IMR-90 (cell line): ENCODE measurements at regions not wholly inside any gene's neighbourhood (a gene's known extent, or its start where the extent isn't known, plus 50 kb on each side); places are given as distances from the start of the nearest gene placed in this dataset.

Source experiments
- ATAC-seq: fragments of 200-7000 bp; cut with Tn5 transposase; 2 replicates; pipeline ENCODE4 v1.9.1; 2020; ENCODE audit warnings: low read depth, mild to moderate bottlenecking, moderate library complexity
- BruUV-seq: library from RNA; stranded (reverse); fragments of 400-500 nt; replicated peaks from 2 replicates; lab custom pipeline; 2021; lab: Mats Ljungman, UMichigan
- CTCF ChIA-PET: fragments of 300-600 bp; formaldehyde crosslinking; extraction: SDS; loops from one replicate; lab custom pipeline; 2021; ENCODE audit warnings: antibody characterized with exemption; lab: Yijun Ruan, JAX
- POLR2A ChIA-PET: fragments of 300-600 bp; sonication (Branson Sonifier 250); formaldehyde crosslinking; loops from one replicate; lab custom pipeline; 2022; ENCODE audit warnings: antibody characterized with exemption; ENCODE audit not compliant: unreplicated experiment; lab: Charles Lee
- DNase-seq: peaks from one replicate; pipeline ENCODE4 v3.0.0; 2013
- H2AFZ ChIP-seq: replicated peaks from 2 replicates; pipeline ENCODE3; 2013; ENCODE audit warnings: low read length, mild to moderate bottlenecking; ENCODE audit not compliant: poor library complexity
- H2AK5ac ChIP-seq: 2 replicates; pipeline ENCODE4 v1.6.1; 2013; ENCODE audit warnings: low read depth, low read length, inconsistent platforms
- H2AK9ac ChIP-seq: replicated peaks from 2 replicates; pipeline ENCODE3; 2013; ENCODE audit warnings: mild to moderate bottlenecking, low read depth, low read length, moderate library complexity; ENCODE audit not compliant: poor library complexity
- H2BK120ac ChIP-seq: 2 replicates; pipeline ENCODE4 v1.6.1; 2013; ENCODE audit warnings: low read depth, low read length, inconsistent platforms
- H2BK15ac ChIP-seq: 3 replicates; pipeline ENCODE4 v1.6.1; 2013; ENCODE audit warnings: low read depth, low read length, inconsistent platforms
- H2BK20ac ChIP-seq: 2 replicates; pipeline ENCODE4 v1.6.1; 2013; ENCODE audit warnings: low read depth, mild to moderate bottlenecking, inconsistent platforms, low read length, moderate library complexity
- H2BK5ac ChIP-seq: 2 replicates; pipeline ENCODE4 v1.6.1; 2013; ENCODE audit warnings: mild to moderate bottlenecking, low read depth, low read length, inconsistent platforms; ENCODE audit not compliant: poor library complexity, severe bottlenecking
- H3K14ac ChIP-seq: replicated peaks from 2 replicates; pipeline ENCODE4 v1.6.1; 2013; ENCODE audit warnings: low read depth, low read length, inconsistent platforms
- H3K18ac ChIP-seq: 2 replicates; pipeline ENCODE4 v1.6.1; 2013; ENCODE audit warnings: low read depth, low read length, control low read depth
- H3K23ac ChIP-seq: 2 replicates; pipeline ENCODE4 v1.6.1; 2013; ENCODE audit warnings: low read depth, low read length, inconsistent platforms
- H3K27ac ChIP-seq: 2 replicates; pipeline ENCODE4 v1.5.1; 2013; ENCODE audit warnings: mild to moderate bottlenecking, control low read depth, low read length; ENCODE audit not compliant: insufficient read depth
- H3K27me3 ChIP-seq: 2 replicates; pipeline ENCODE4 v1.6.1; 2013; ENCODE audit warnings: low read length; ENCODE audit not compliant: control insufficient read depth, insufficient read depth
- H3K36me3 ChIP-seq: 2 replicates; pipeline ENCODE4 v1.6.1; 2013; ENCODE audit warnings: low read length, mixed read lengths; ENCODE audit not compliant: control insufficient read depth, insufficient read depth
- H3K4ac ChIP-seq: 2 replicates; pipeline ENCODE4 v1.6.1; 2013; ENCODE audit warnings: low read depth, low read length, inconsistent platforms
- H3K4me1 ChIP-seq: 2 replicates; pipeline ENCODE4 v1.6.1; 2013; ENCODE audit warnings: low read length, mixed read lengths; ENCODE audit not compliant: control insufficient read depth, insufficient read depth
- H3K4me2 ChIP-seq: 2 replicates; pipeline ENCODE4 v1.6.1; 2013; ENCODE audit warnings: low read depth, mild to moderate bottlenecking, control low read depth, low read length, moderate library complexity
- H3K4me3 ChIP-seq: 2 replicates; pipeline ENCODE4 v1.5.1; 2013; ENCODE audit warnings: low read depth, mild to moderate bottlenecking, control low read depth, low read length, moderate library complexity; ENCODE audit not compliant: insufficient read depth
- H3K56ac ChIP-seq: 2 replicates; pipeline ENCODE4 v1.6.1; 2013; ENCODE audit warnings: low read length, inconsistent platforms; ENCODE audit not compliant: insufficient read depth; ENCODE audit errors: extremely low read depth
- H3K79me1 ChIP-seq, 2 experiments: 2 replicates each; pipeline ENCODE4 v1.6.1; 2013; ENCODE audit warnings: low read length in 2 of 2, inconsistent platforms in 1 of 2, low read depth in 1 of 2
- H3K9ac ChIP-seq: 2 replicates; pipeline ENCODE4 v1.6.1; 2013; ENCODE audit warnings: low read depth, low read length, control low read depth
- H3K9me1 ChIP-seq: 2 replicates; pipeline ENCODE4 v1.6.1; 2013; ENCODE audit warnings: low read length, inconsistent platforms; ENCODE audit not compliant: insufficient read depth
- H3K9me3 ChIP-seq: 2 replicates; pipeline ENCODE4 v1.6.1; 2013; ENCODE audit warnings: low read length; ENCODE audit not compliant: control insufficient read depth, insufficient read depth
- H4K20me1 ChIP-seq: 2 replicates; pipeline ENCODE4 v1.6.1; 2013; ENCODE audit warnings: low read length, inconsistent platforms; ENCODE audit not compliant: insufficient read depth
- H4K5ac ChIP-seq: 2 replicates; pipeline ENCODE4 v1.6.1; 2013; ENCODE audit warnings: mild to moderate bottlenecking, low read depth, low read length, control low read depth
- H4K8ac ChIP-seq, 2 experiments: 2 replicates each; pipeline ENCODE4 v1.6.1; 2013; ENCODE audit warnings: low read depth in 2 of 2, low read length in 2 of 2, control low read depth in 1 of 2, inconsistent platforms in 1 of 2
- H4K91ac ChIP-seq: 2 replicates; pipeline ENCODE4 v1.6.1; 2013; ENCODE audit warnings: low read depth, low read length, inconsistent platforms; ENCODE audit not compliant: insufficient read depth
- BHLHE40 ChIP-seq: fragments of 150-350 bp; IDR thresholded peaks from 2 replicates; pipeline ENCODE4 v1.6.1; 2016; ENCODE audit warnings: mild to moderate bottlenecking, low read depth, low read length
- CHD1 ChIP-seq: IDR thresholded peaks from 2 replicates; pipeline ENCODE4 v1.6.1; 2012; ENCODE audit warnings: low read depth, low read length, improper control_type of control experiment
- CTCF ChIP-seq: conservative IDR thresholded peaks from 2 replicates; pipeline ENCODE4 v1.5.1; 2012; ENCODE audit warnings: mild to moderate bottlenecking, low read depth, low read length, improper control_type of control experiment
- ELK1 ChIP-seq: fragments of 150-350 bp; IDR thresholded peaks from 2 replicates; pipeline ENCODE4 v1.6.1; 2016; ENCODE audit warnings: low read depth, mild to moderate bottlenecking, low read length, moderate library complexity, borderline replicate concordance
- FOS ChIP-seq: fragments of 150-350 bp; IDR thresholded peaks from 2 replicates; pipeline ENCODE4 v1.6.1; 2016; ENCODE audit warnings: low read depth, low read length
- MAFK ChIP-seq: IDR thresholded peaks from 2 replicates; pipeline ENCODE4 v1.6.1; 2012; ENCODE audit warnings: low read depth, low read length, improper control_type of control experiment
- NFE2L2 ChIP-seq: fragments of 150-350 bp; IDR thresholded peaks from 2 replicates; pipeline ENCODE4 v1.6.1; 2016; ENCODE audit warnings: low read depth, mild to moderate bottlenecking, low read length
- RCOR1 ChIP-seq: IDR thresholded peaks from 2 replicates; pipeline ENCODE4 v1.6.1; 2012; ENCODE audit warnings: mild to moderate bottlenecking, low read length, improper control_type of control experiment; ENCODE audit not compliant: insufficient replicate concordance
- SMC3 ChIP-seq: fragments of 150-350 bp; IDR thresholded peaks from 2 replicates; pipeline ENCODE4 v1.6.1; 2016; ENCODE audit warnings: low read depth, mild to moderate bottlenecking, antibody characterized with exemption, low read length, moderate library complexity
- WGBS, 2 experiments: methylation state at CpG; one replicate each; pipeline versions ENCODE4 v1.1.5 to v1.1.7; 2013; ENCODE audit warnings: missing lambda C conversion rate in 2 of 2; ENCODE audit not compliant: insufficient read length in 1 of 2; ENCODE audit errors: extremely low coverage in 2 of 2; 5-methylcytosine and 5-hydroxymethylcytosine counted together
- dilution Hi-C: fragments of 300-500 bp; cut with HindIII; formaldehyde crosslinking; loops from one replicate; pipeline ENCODE4 v1.14.3; 2018; ENCODE audit warnings: low sequenced_read_pairs; ENCODE audit not compliant: unreplicated experiment
- in situ Hi-C: fragments of 300-500 bp; cut with MboI; formaldehyde crosslinking; loops from 3 replicates; pipeline ENCODE4 v1.14.3; 2019; ENCODE audit warnings: low sequenced_read_pairs, inconsistent platforms, mixed read lengths
- intact Hi-C: fragments of 100-400 bp; cut with micrococcal nuclease; formaldehyde crosslinking; loops from 2 replicates; pipeline ENCODE4 v1.10.0; 2022

- H3K4me2 ChIP-seq = no peak overlapping the region
- no peaks in the 10 kb centered on the region for H4K20me1 ChIP-seq
- no peak overlapping the region for H2AFZ ChIP-seq
- DNase-seq (no peak), ATAC-seq (no peak)
- H3K9ac ChIP-seq = no peak overlapping the region
- no peaks in the 10 kb centered on the region for H3K36me3 ChIP-seq
- POLR2A ChIA-PET = no interaction called here
- no peak overlapping the region for H4K5ac ChIP-seq
- H2BK120ac ChIP-seq = no peak overlapping the region
- no peak overlapping the region for H3K23ac ChIP-seq
- CTCF ChIA-PET = no interaction called here
- H3K79me1 ChIP-seq = no peaks in the 10 kb centered on the region
- no peak overlapping the region for H2AK5ac ChIP-seq
- intact Hi-C loops (no loop called here), in situ Hi-C loops (no loop called here), dilution Hi-C loops (no loop called here)
- no peak overlapping the region for H3K4ac ChIP-seq
- peaks cover 5% of the 10 kb centered on the region; the same call in 1 of the 2 replicates for H3K9me3 ChIP-seq
- no TSS peak for BruUV-seq
- H4K91ac ChIP-seq = no peak overlapping the region
- WGBS, 2 experiments = 80% methylated on average over 1 of the region's 4 CpGs; no CpG with 5 or more reads in 1 of the 2 experiments
- no peak overlapping the region for H3K14ac ChIP-seq
- no peak overlapping the region for H2BK20ac ChIP-seq
- H2BK15ac ChIP-seq = no peak overlapping the region
- no peak for TF ChIP-seq ELK1
- no peak for TF ChIP-seq CTCF
- no peak for TF ChIP-seq RCOR1
- TF ChIP-seq NFE2L2 = no peak
- no peak for TF ChIP-seq SMC3
- no peak for TF ChIP-seq BHLHE40
- no peak for TF ChIP-seq CHD1
- TF ChIP-seq FOS = no peak
- TF ChIP-seq MAFK = no peak
- no peaks in the 10 kb centered on the region for H3K27me3 ChIP-seq
- H4K8ac ChIP-seq = no peak overlapping the region
- H3K27ac ChIP-seq = no peak overlapping the region
- H3K9me1 ChIP-seq = no peaks in the 10 kb centered on the region
- H3K56ac ChIP-seq = no peak overlapping the region
- H3K4me3 ChIP-seq = no peak overlapping the region
- H3K18ac ChIP-seq = no peak overlapping the region
- no peak overlapping the region for H2AK9ac ChIP-seq
- H3K4me1 ChIP-seq = peaks cover 9% of the 10 kb centered on the region
- no peak overlapping the region for H2BK5ac ChIP-seq
Measured at GRCh38 chr6:14443629-14444268, 326.2 kb downstream of the CD83 start.
